Smooth muscle cell (in vitro differentiated cells): ENCODE measurements at regions not wholly inside any gene's neighbourhood (a gene's known extent, or its start where the extent isn't known, plus 50 kb on each side); places are given as distances from the start of the nearest gene placed in this dataset.
A peak's percentile ranks its signal among the peaks of the same experiment; 100 is the strongest.

ENCODE experiments used
- DNase-seq: peaks from one replicate; lab custom pipeline; 2025; ENCODE audit not compliant: unreplicated experiment; lab: John Stamatoyannopoulos, UW
- H2AFZ ChIP-seq: fragments of 200-600 bp; sonication (generic); 2 replicates; pipeline ENCODE4 v1.6.0; 2016; ENCODE audit warnings: antibody characterized with exemption, low read depth, mild to moderate bottlenecking
- H3F3A ChIP-seq: fragments of 200-600 bp; sonication (generic); 2 replicates; pipeline ENCODE4 v1.6.0; 2017; ENCODE audit warnings: antibody characterized with exemption, low read depth
- H3K27ac ChIP-seq: fragments of 200-600 bp; sonication (generic); 2 replicates; pipeline ENCODE4 v1.5.1; 2016; ENCODE audit warnings: low read depth, mild to moderate bottlenecking
- H3K27me3 ChIP-seq: fragments of 200-600 bp; sonication (generic); 2 replicates; pipeline ENCODE4 v1.6.1; 2016; ENCODE audit warnings: low read depth, mild to moderate bottlenecking
- H3K36me3 ChIP-seq: fragments of 200-600 bp; sonication (generic); 2 replicates; pipeline ENCODE4 v1.5.1; 2016; ENCODE audit warnings: low read depth
- H3K4me1 ChIP-seq: fragments of 200-600 bp; sonication (generic); 2 replicates; pipeline ENCODE4 v1.5.1; 2016; ENCODE audit warnings: low read depth
- H3K4me2 ChIP-seq: fragments of 200-600 bp; sonication (generic); 2 replicates; pipeline ENCODE4 v1.6.0; 2016; ENCODE audit warnings: mild to moderate bottlenecking
- H3K4me3 ChIP-seq: fragments of 200-600 bp; sonication (generic); 2 replicates; pipeline ENCODE4 v1.5.1; 2016; ENCODE audit warnings: mild to moderate bottlenecking
- H3K79me2 ChIP-seq: fragments of 200-600 bp; sonication (generic); 2 replicates; pipeline ENCODE4 v1.6.0; 2016; ENCODE audit warnings: low read depth, mild to moderate bottlenecking
- H3K9ac ChIP-seq: fragments of 200-600 bp; sonication (generic); 2 replicates; pipeline ENCODE4 v1.6.0; 2016; ENCODE audit warnings: low read depth
- H3K9me3 ChIP-seq: fragments of 200-600 bp; sonication (generic); replicated peaks from 2 replicates; pipeline ENCODE4 v1.5.1; 2016; ENCODE audit warnings: low read depth
- H4K20me1 ChIP-seq: fragments of 200-600 bp; sonication (generic); 2 replicates; pipeline ENCODE4 v1.6.0; 2016; ENCODE audit warnings: low read depth
- CTCF ChIP-seq: fragments of 200-600 bp; sonication (generic); IDR thresholded peaks from 2 replicates; pipeline ENCODE4 v1.5.1; 2017; ENCODE audit warnings: borderline replicate concordance, mild to moderate bottlenecking, antibody characterized with exemption; ENCODE audit not compliant: insufficient read depth, poor library complexity, severe bottlenecking
- WGBS: methylation state at CpG from one replicate; pipeline ENCODE4 v1.1.7; 2016; ENCODE audit warnings: low lambda C conversion rate; 5-methylcytosine and 5-hydroxymethylcytosine counted together

GRCh38 chr2:12610314-12610713 is 106.4 kb upstream of the TRIB2 start:
- Histone ChIP-seq H3K27me3 (no peaks in the 10 kb centered on the region), H3K9me3 (no peaks in the 10 kb centered on the region)
- no peak for DNase-seq

GRCh38 chr2:12612168-12612567 is 104.6 kb upstream of the TRIB2 start:
- Histone ChIP-seq H3K79me2 (no peaks in the 10 kb centered on the region), H3K9me3 (no peaks in the 10 kb centered on the region), H3K9ac (no peak overlapping the region), H3K4me1 (peaks cover 4% of the 10 kb centered on the region), H4K20me1 (no peaks in the 10 kb centered on the region), H3K36me3 (no peaks in the 10 kb centered on the region), H3K27ac (no peak overlapping the region), H2AFZ (no peak overlapping the region), H3K27me3 (no peaks in the 10 kb centered on the region), H3K4me3 (no peak overlapping the region), H3K4me2 (no peak overlapping the region), H3F3A (no peaks in the 10 kb centered on the region)
- TF ChIP-seq CTCF, result no peak
- no peak for DNase-seq
- 84% methylated on average over 2 of the region's 2 CpGs for WGBS

More at GRCh38 chr2:12610314-12610713, 106.4 kb upstream of the TRIB2 start:
- Histone ChIP-seq H3K4me2 (peak overlapping the region; percentile 29), H3K4me3 (no peak overlapping the region), H3K36me3 (no peaks in the 10 kb centered on the region), H3K4me1 (peaks cover 14% of the 10 kb centered on the region), H3K9ac (no peak overlapping the region), H3K27ac (peak overlapping the region; percentile 76), H2AFZ (peak overlapping the region; percentile 7), H4K20me1 (no peaks in the 10 kb centered on the region), H3K79me2 (no peaks in the 10 kb centered on the region), H3F3A (peaks cover 5% of the 10 kb centered on the region)
- no peak for TF ChIP-seq CTCF

GRCh38 chr2:12612671-12613070 is 104.1 kb upstream of the TRIB2 start:
- Histone ChIP-seq H3K9ac (no peak overlapping the region), H3F3A (no peaks in the 10 kb centered on the region), H3K4me2 (no peak overlapping the region), H2AFZ (peak overlapping the region; percentile 77), H3K4me1 (peaks cover 4% of the 10 kb centered on the region), H3K27me3 (no peaks in the 10 kb centered on the region), H3K27ac (no peak overlapping the region), H3K4me3 (no peak overlapping the region), H4K20me1 (no peaks in the 10 kb centered on the region), H3K36me3 (no peaks in the 10 kb centered on the region), H3K79me2 (no peaks in the 10 kb centered on the region), H3K9me3 (no peaks in the 10 kb centered on the region)
- 62% methylated on average over 2 of the region's 2 CpGs for WGBS
- DNase-seq, result no peak
- TF ChIP-seq CTCF, result no peak

GRCh38 chr2:12613137-12613835 is 103.5 kb upstream of the TRIB2 start:
- peak overlapping the region; percentile 77 for H2AFZ ChIP-seq
- 71% methylated on average over 7 of the region's 7 CpGs for WGBS

More at GRCh38 chr2:12613137-12613835, 103.5 kb upstream of the TRIB2 start:
- Histone ChIP-seq H4K20me1 (no peaks in the 10 kb centered on the region), H3K36me3 (no peaks in the 10 kb centered on the region), H3K4me3 (no peak overlapping the region), H3K4me2 (no peak overlapping the region), H3K4me1 (peaks cover 4% of the 10 kb centered on the region), H3F3A (no peaks in the 10 kb centered on the region), H3K27me3 (no peaks in the 10 kb centered on the region), H3K9me3 (no peaks in the 10 kb centered on the region), H3K27ac (no peak overlapping the region), H3K9ac (no peak overlapping the region), H3K79me2 (no peaks in the 10 kb centered on the region)
- no peak for DNase-seq
- TF ChIP-seq CTCF, result no peak
